K562 (cell line): ENCODE measurements at regions not wholly inside any gene's neighbourhood (a gene's known extent, or its start where the extent isn't known, plus 50 kb on each side); places are given as distances from the start of the nearest gene placed in this dataset.
A peak's percentile ranks its signal among the peaks of the same experiment; 100 is the strongest.

Source experiments
- ATAC-seq: fragments of 200-7000 bp; cut with Tn5 transposase; 3 replicates; pipeline ENCODE4 v1.9.1; 2020; ENCODE audit warnings: moderate library complexity
- BruUV-seq: library from RNA; stranded (reverse); fragments of 400-500 nt; replicated peaks from 2 replicates; lab custom pipeline; 2021; lab: Mats Ljungman, UMichigan
- CTCF ChIA-PET: fragments of 300-600 bp; formaldehyde crosslinking; extraction: SDS; loops from one replicate; lab custom pipeline; 2021; ENCODE audit warnings: low intra/inter-chr PET ratio; lab: Yijun Ruan, JAX
- POLR2A ChIA-PET: fragments of 300-600, 350-650 bp; sonication (Branson Sonifier 250); formaldehyde crosslinking; extraction: SDS; loops from one replicate; lab custom pipeline; 2021; ENCODE audit warnings: antibody characterized with exemption, inconsistent platforms; lab: Yijun Ruan, JAX
- DNase-seq, 4 experiments: peaks; one replicate each; pipeline versions ENCODE4 v3.0.0 to v3.0.0-alpha.2; 2011 to 2018; ENCODE audit warnings: low spot score in 3 of 4, mixed read lengths in 3 of 4; ENCODE audit errors: extremely low read depth in 1 of 4
- FAIRE-seq: peaks from 2 replicates; lab custom pipeline; 2011; peaks lifted over from hg19 to GRCh38; lab: Jason Lieb, UNC
- H2AFZ ChIP-seq: 2 replicates; pipeline ENCODE4 v1.6.0; 2011; ENCODE audit warnings: low read depth, low read length, control low read depth, inconsistent platforms
- H3K27ac ChIP-seq: fragments of 200-600 bp; 3 replicates; pipeline ENCODE4 v1.8.0; 2011; ENCODE audit warnings: low read depth, mild to moderate bottlenecking, control low read depth, inconsistent platforms, low read length, moderate library complexity, mixed read lengths; ENCODE audit errors: extremely low read depth
- H3K27me3 ChIP-seq, 2 experiments: fragments of 300-600 bp in 1 of 2; 2 replicates in 1 of 2; 3 replicates in 1 of 2; pipeline versions ENCODE4 v1.6.0 to v1.8.0; 2011; ENCODE audit warnings: inconsistent platforms in 2 of 2, low read length in 2 of 2, mild to moderate bottlenecking in 1 of 2, mixed read lengths in 1 of 2, moderate library complexity in 1 of 2; ENCODE audit not compliant: control insufficient read depth in 2 of 2, insufficient read depth in 2 of 2
- H3K36me3 ChIP-seq: fragments of 300-600 bp; 3 replicates; pipeline ENCODE4 v1.8.0; 2011; ENCODE audit warnings: mild to moderate bottlenecking, low read length, inconsistent platforms; ENCODE audit not compliant: control insufficient read depth, insufficient read depth
- H3K4me1 ChIP-seq, 2 experiments: fragments of 200-600 bp in 1 of 2; replicated peaks in 1 of 2; 2 replicates in 1 of 2; 3 replicates in 1 of 2; pipeline versions ENCODE4 v1.5.1 to v1.8.0; 2011; ENCODE audit warnings: inconsistent platforms in 2 of 2, low read length in 2 of 2, mild to moderate bottlenecking in 1 of 2, mixed read lengths in 1 of 2, moderate library complexity in 1 of 2; ENCODE audit not compliant: control insufficient read depth in 2 of 2, insufficient read depth in 2 of 2
- H3K4me2 ChIP-seq: 2 replicates; pipeline ENCODE4 v1.6.1; 2011; ENCODE audit warnings: low read length, control low read depth, inconsistent platforms, mixed read lengths; ENCODE audit not compliant: insufficient read depth
- H3K4me3 ChIP-seq: fragments of 200-600 bp; sonication (generic), shearing (Covaris generic); 2 replicates; pipeline ENCODE4 v1.5.1; 2016; ENCODE audit warnings: control low read depth, inconsistent platforms
- H3K79me2 ChIP-seq: fragments of 200-600 bp; 3 replicates; pipeline ENCODE4 v1.8.0; 2011; ENCODE audit warnings: low read length, inconsistent platforms; ENCODE audit not compliant: control insufficient read depth, insufficient read depth
- H3K9ac ChIP-seq, 2 experiments: 2 replicates each; pipeline versions ENCODE4 v1.6.0 to v1.6.1; 2011; ENCODE audit warnings: low read depth in 2 of 2, low read length in 2 of 2, control low read depth in 1 of 2, inconsistent platforms in 1 of 2, mild to moderate bottlenecking in 1 of 2, mixed read lengths in 1 of 2; ENCODE audit not compliant: insufficient read depth in 1 of 2
- H3K9me1 ChIP-seq: one replicate; pipeline ENCODE4 v1.6.0; 2011; ENCODE audit warnings: inconsistent platforms, mild to moderate bottlenecking, low read length, moderate library complexity; ENCODE audit not compliant: control insufficient read depth, insufficient read depth
- H3K9me3 ChIP-seq: replicated peaks from 2 replicates; pipeline ENCODE4 v1.5.1; 2011; ENCODE audit warnings: low read depth, low read length, inconsistent platforms; ENCODE audit not compliant: control insufficient read depth, insufficient read depth
- H4K20me1 ChIP-seq: replicated peaks from 2 replicates; pipeline ENCODE4 v1.6.1; 2011; ENCODE audit warnings: low read length, inconsistent platforms, mixed read lengths; ENCODE audit not compliant: control insufficient read depth, insufficient read depth
- CBX2 ChIP-seq: fragments of 200-600 bp; sonication (generic); IDR thresholded peaks from one replicate; pipeline ENCODE4 v1.6.1; 2012; ENCODE audit warnings: mild to moderate bottlenecking, low read length, inconsistent platforms; ENCODE audit not compliant: insufficient read depth, poor library complexity, severe bottlenecking
- CBX8 ChIP-seq: fragments of 200-600 bp; sonication (generic); IDR thresholded peaks from 2 replicates; pipeline ENCODE4 v1.6.1; 2012; ENCODE audit warnings: borderline replicate concordance, mixed run types, low read depth, mild to moderate bottlenecking, moderate library complexity, mixed read lengths, low read length, control low read depth, inconsistent platforms; ENCODE audit not compliant: poor library complexity, severe bottlenecking; ENCODE audit errors: extremely low read depth
- RNF2 ChIP-seq: sonication (generic); IDR thresholded peaks from 2 replicates; pipeline ENCODE4 v1.6.1; 2016
- ZNF695 ChIP-seq: fragments of 450-650 bp; formaldehyde crosslinking; IDR thresholded peaks from 2 replicates; pipeline ENCODE4 v1.4.0; 2020; ENCODE audit warnings: mild to moderate bottlenecking, moderate library complexity
- WGBS: fragments of 100-300 bp; shearing (Covaris generic); methylation state at CpG from one replicate; pipeline ENCODE4 v1.1.6; 2016; ENCODE audit warnings: low coverage, mixed read lengths; ENCODE audit not compliant: insufficient coverage; ENCODE audit errors: missing lambda C conversion rate; 5-methylcytosine and 5-hydroxymethylcytosine counted together
- in situ Hi-C: fragments of 300-500 bp; cut with MboI; formaldehyde crosslinking; loops from 4 replicates; pipeline ENCODE4 v1.15.0; 2018; ENCODE audit warnings: inconsistent platforms, mixed read lengths
- intact Hi-C: fragments of 100-400 bp; cut with micrococcal nuclease; formaldehyde crosslinking; loops from 2 replicates; pipeline ENCODE4 v1.14.2; 2022

DNA sequence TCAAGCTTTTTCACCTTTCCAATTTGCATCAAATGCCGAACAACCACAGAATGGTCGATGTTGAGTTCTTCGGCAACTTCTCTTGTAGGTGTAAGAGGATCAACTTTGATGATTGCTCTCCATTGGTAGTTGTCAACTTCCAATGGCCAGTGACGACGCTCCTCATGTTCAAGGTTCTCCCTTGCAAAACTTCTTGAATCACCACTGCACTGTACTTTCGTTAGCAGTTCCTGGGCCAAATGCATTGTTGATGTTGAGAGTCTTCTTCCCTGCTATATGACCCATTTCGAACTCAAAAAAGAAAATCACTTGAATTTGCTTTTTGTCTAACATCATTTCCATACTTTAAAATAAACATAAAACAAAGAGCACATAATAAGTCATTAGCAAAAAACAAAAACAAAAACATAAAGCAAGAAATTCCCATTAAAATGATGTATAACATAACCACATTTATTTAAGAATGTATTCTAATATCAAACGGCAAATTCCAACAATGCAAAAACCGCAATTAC lies 71.2 kb upstream of the AP4E1 start:
- H2AFZ ChIP-seq, result peak overlapping the region; percentile 21; the same call in 1 of the 2 replicates
- intact Hi-C loops, result no loop called here
- H3K27me3 ChIP-seq, result peaks cover 12 to 18% of the 10 kb centered on the region in 2 experiments; a peak in 4 of 5 replicates
- H3K9ac ChIP-seq, result no peak overlapping the region
- 18% methylated on average over 9 of the region's 9 CpGs for WGBS
- no peak overlapping the region for H3K4me2 ChIP-seq
- BruUV-seq, result no TSS peak
- no peak overlapping the region for H3K27ac ChIP-seq
- FAIRE-seq, result peak; percentile 44
- H3K36me3 ChIP-seq, result no peaks in the 10 kb centered on the region
- H3K9me3 ChIP-seq, result no peaks in the 10 kb centered on the region
- H4K20me1 ChIP-seq, result no peaks in the 10 kb centered on the region
- ATAC-seq, result no peak
- no peak overlapping the region for H3K4me3 ChIP-seq
- no peaks in the 10 kb centered on the region for H3K4me1 ChIP-seq
- DNase-seq, result no peak
- in situ Hi-C loops, result no loop called here
- peak; percentile 58; the same call in 1 of the 2 replicates for TF ChIP-seq RNF2
- no peak for TF ChIP-seq ZNF695 (CRISPR knock-in tag)
- TF ChIP-seq CBX2, result peak; percentile 97
- TF ChIP-seq CBX8, result peak; percentile 96
- CTCF ChIA-PET, result no interaction called here
- H3K9me1 ChIP-seq, result no peaks in the 10 kb centered on the region
- POLR2A ChIA-PET, result no interaction called here
- H3K79me2 ChIP-seq, result no peaks in the 10 kb centered on the region
